ENCODE measurements at regions not wholly inside any gene's neighbourhood (a gene's known extent, or its start where the extent isn't known, plus 50 kb on each side); places are given as distances from the start of the nearest gene placed in this dataset.

GRCh38 chr2:234830853-234831252, 121.0 kb upstream of the SH3BP4 start:
- Mint-ChIP-seq H3K4me3 (ENCODE audit: unreplicated experiment) (no peak overlapping the region), H3K27ac (ENCODE audit: unreplicated experiment) (no peak overlapping the region), H3K4me1 (ENCODE audit: unreplicated experiment) (peaks cover 2% of the 10 kb centered on the region), H3K27me3 (ENCODE audit: unreplicated experiment) (no peaks in the 10 kb centered on the region), H3K36me3 (ENCODE audit: low read depth, unreplicated experiment) (no peaks in the 10 kb centered on the region), H3K9me3 (ENCODE audit: unreplicated experiment) (no peaks in the 10 kb centered on the region)
- no peak for TF ChIP-seq CTCF (IDR thresholded peaks at IDR 0.05; ENCODE audit: unreplicated experiment)
- no peak for DNase-seq (ENCODE audit: low spot score)

- no peaks in the 10 kb centered on the region for H3K4me1 Mint-ChIP-seq (ENCODE audit: unreplicated experiment)
Measured at GRCh38 chr2:234829074-234829455, 122.8 kb upstream of the SH3BP4 start.

GRCh38 chr2:234828382-234829073, 123.3 kb upstream of the SH3BP4 start:
- TF ChIP-seq CTCF (IDR thresholded peaks at IDR 0.05; ENCODE audit: unreplicated experiment) = no peak
- Mint-ChIP-seq H3K36me3 (ENCODE audit: low read depth, unreplicated experiment) (no peaks in the 10 kb centered on the region), H3K27me3 (ENCODE audit: unreplicated experiment) (no peaks in the 10 kb centered on the region), H3K27ac (ENCODE audit: unreplicated experiment) (no peak overlapping the region), H3K4me3 (ENCODE audit: unreplicated experiment) (no peak overlapping the region), H3K4me1 (ENCODE audit: unreplicated experiment) (no peaks in the 10 kb centered on the region), H3K9me3 (ENCODE audit: unreplicated experiment) (no peaks in the 10 kb centered on the region)
- DNase-seq (ENCODE audit: low spot score) = no peak

More at GRCh38 chr2:234829074-234829455, 122.8 kb upstream of the SH3BP4 start:
- Mint-ChIP-seq H3K4me3 (ENCODE audit: unreplicated experiment) (no peak overlapping the region), H3K9me3 (ENCODE audit: unreplicated experiment) (no peaks in the 10 kb centered on the region), H3K36me3 (ENCODE audit: low read depth, unreplicated experiment) (no peaks in the 10 kb centered on the region), H3K27me3 (ENCODE audit: unreplicated experiment) (no peaks in the 10 kb centered on the region), H3K27ac (ENCODE audit: unreplicated experiment) (no peak overlapping the region)
- TF ChIP-seq CTCF (IDR thresholded peaks at IDR 0.05; ENCODE audit: unreplicated experiment) = no peak
- DNase-seq (ENCODE audit: low spot score) = no peak

GRCh38 chr2:234827096-234827860, 124.5 kb upstream of the SH3BP4 start:
- Mint-ChIP-seq H3K27me3 (ENCODE audit: unreplicated experiment) (no peaks in the 10 kb centered on the region), H3K4me3 (ENCODE audit: unreplicated experiment) (no peak overlapping the region), H3K4me1 (ENCODE audit: unreplicated experiment) (no peaks in the 10 kb centered on the region), H3K36me3 (ENCODE audit: low read depth, unreplicated experiment) (no peaks in the 10 kb centered on the region), H3K9me3 (ENCODE audit: unreplicated experiment) (no peaks in the 10 kb centered on the region), H3K27ac (ENCODE audit: unreplicated experiment) (no peak overlapping the region)
- DNase-seq (ENCODE audit: low spot score) = no peak
- TF ChIP-seq CTCF (IDR thresholded peaks at IDR 0.05; ENCODE audit: unreplicated experiment) = no peak

GRCh38 chr2:234826681-234827080, 125.1 kb upstream of the SH3BP4 start:
- Mint-ChIP-seq H3K4me3 (ENCODE audit: unreplicated experiment) (no peak overlapping the region), H3K27ac (ENCODE audit: unreplicated experiment) (no peak overlapping the region), H3K4me1 (ENCODE audit: unreplicated experiment) (no peaks in the 10 kb centered on the region), H3K36me3 (ENCODE audit: low read depth, unreplicated experiment) (no peaks in the 10 kb centered on the region), H3K9me3 (ENCODE audit: unreplicated experiment) (no peaks in the 10 kb centered on the region), H3K27me3 (ENCODE audit: unreplicated experiment) (no peaks in the 10 kb centered on the region)
- DNase-seq (ENCODE audit: low spot score) = no peak
- TF ChIP-seq CTCF (IDR thresholded peaks at IDR 0.05; ENCODE audit: unreplicated experiment) = no peak
